Stomach (tissue), 8 donors: ENCODE measurements at regions not wholly inside any gene's neighbourhood (a gene's known extent, or its start where the extent isn't known, plus 50 kb on each side); places are given as distances from the start of the nearest gene placed in this dataset.

ENCODE experiments used
- DNase-seq, 2 donors: peaks; one replicate each; pipeline versions ENCODE4 v3.0.0 to v3.0.0-alpha.2; 2013 to 2019
- H3K27ac ChIP-seq, 5 donors: fragments of 200-600 bp in 4 of 5; sonication (generic) in 4 of 5; one replicate each; pipeline ENCODE4 v1.5.1; 2013 to 2019; ENCODE audit warnings: mild to moderate bottlenecking in 1 of 5, moderate library complexity in 1 of 5
- H3K27me3 ChIP-seq, 3 donors: fragments of 200-600 bp; sonication (generic); one replicate each; pipeline ENCODE4 v1.5.1; 2017 to 2019; ENCODE audit warnings: mixed run types in 1 of 3
- H3K36me3 ChIP-seq, 4 donors: fragments of 200-600 bp; sonication (generic); 1 replicate in 3 of 4; 2 replicates in 1 of 4; pipeline ENCODE4 v1.5.1; 2016 to 2019
- H3K4me1 ChIP-seq, 4 donors: fragments of 200-600 bp; sonication (generic); one replicate each; pipeline ENCODE4 v1.5.1; 2016 to 2019
- H3K4me3 ChIP-seq, 4 donors: fragments of 200-600 bp; sonication (generic) in 3 of 4; one replicate each; pipeline ENCODE4 v1.5.1; 2016 to 2019; ENCODE audit warnings: mild to moderate bottlenecking in 1 of 4
- H3K9me3 ChIP-seq, 4 donors: fragments of 200-600 bp; sonication (generic); one replicate each; pipeline ENCODE4 v1.5.1; 2016 to 2019
- EP300 ChIP-seq: sonication (generic); formaldehyde crosslinking; IDR thresholded peaks from one replicate; pipeline ENCODE4 v1.6.1; 2017; ENCODE audit warnings: antibody characterized with exemption
- POLR2A ChIP-seq, 4 donors: fragments of 450-650 bp; IDR thresholded peaks; one replicate each; pipeline ENCODE4 v1.6.1; 2016; ENCODE audit warnings: antibody characterized with exemption in 4 of 4, control low read depth in 2 of 4, mild to moderate bottlenecking in 1 of 4, moderate library complexity in 1 of 4
- POLR2AphosphoS5 ChIP-seq, 3 donors: sonication (generic); formaldehyde crosslinking; IDR thresholded peaks; one replicate each; pipeline ENCODE4 v1.6.1; 2016; ENCODE audit warnings: antibody characterized with exemption in 3 of 3
- WGBS, 5 donors: extraction: QIAGEN DNeasy Blood & Tissue Kit in 3 of 5; methylation state at CpG; one replicate each; pipeline versions ENCODE4 v1.1.5 to v1.1.7; 2013 to 2018; 5-methylcytosine and 5-hydroxymethylcytosine counted together
- intact Hi-C: fragments of 100-400 bp; cut with DNase I; formaldehyde crosslinking; loops from one replicate; pipeline ENCODE4 v1.15.1; 2023; ENCODE audit warnings: low total_unique reads
- TF ChIP-seq, protein P1 (sequence below), 7 experiments: fragments of 450-650 bp in 4 of 7; fragments of 200-600 bp in 3 of 7; sonication (generic) in 3 of 7; IDR thresholded peaks; one replicate each; pipeline ENCODE4 v1.5.1; 2016 to 2019; ENCODE audit warnings: antibody characterized with exemption in 7 of 7, control low read depth in 2 of 7, mild to moderate bottlenecking in 1 of 7
- donor health status: healthy with polysubstance abuse.
- donor health status: Bipolar disorder and iron deficiency.
- donor health status: healthy.

DNA sequence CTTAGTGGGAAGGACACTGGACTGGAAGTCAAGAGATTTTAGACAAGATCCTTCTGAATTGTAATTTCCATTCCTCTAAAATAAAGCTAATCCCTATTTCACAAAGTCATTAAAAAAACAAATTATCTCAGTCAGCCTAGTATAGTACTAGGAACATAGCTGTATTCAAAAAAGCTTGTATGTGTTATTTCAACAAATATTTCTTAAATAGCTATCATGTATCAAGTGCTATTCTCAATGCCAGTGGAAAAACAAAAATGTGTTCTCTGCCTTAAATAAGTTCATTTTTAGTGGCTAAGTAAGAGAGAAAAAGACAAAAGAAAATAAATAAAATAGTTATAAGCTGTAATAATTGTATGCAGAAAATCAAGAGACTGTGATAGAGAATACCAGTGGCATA, 541.8 kb upstream of the CDH2 start:
- DNase-seq: no peak
- H3K4me3 ChIP-seq: no peak overlapping the region
- no peaks in the 10 kb centered on the region for H3K27me3 ChIP-seq
- intact Hi-C loops: no loop called here
- TF ChIP-seq POLR2AphosphoS5 (IDR thresholded peaks at IDR 0.05): no peak
- TF ChIP-seq, protein P1, sequence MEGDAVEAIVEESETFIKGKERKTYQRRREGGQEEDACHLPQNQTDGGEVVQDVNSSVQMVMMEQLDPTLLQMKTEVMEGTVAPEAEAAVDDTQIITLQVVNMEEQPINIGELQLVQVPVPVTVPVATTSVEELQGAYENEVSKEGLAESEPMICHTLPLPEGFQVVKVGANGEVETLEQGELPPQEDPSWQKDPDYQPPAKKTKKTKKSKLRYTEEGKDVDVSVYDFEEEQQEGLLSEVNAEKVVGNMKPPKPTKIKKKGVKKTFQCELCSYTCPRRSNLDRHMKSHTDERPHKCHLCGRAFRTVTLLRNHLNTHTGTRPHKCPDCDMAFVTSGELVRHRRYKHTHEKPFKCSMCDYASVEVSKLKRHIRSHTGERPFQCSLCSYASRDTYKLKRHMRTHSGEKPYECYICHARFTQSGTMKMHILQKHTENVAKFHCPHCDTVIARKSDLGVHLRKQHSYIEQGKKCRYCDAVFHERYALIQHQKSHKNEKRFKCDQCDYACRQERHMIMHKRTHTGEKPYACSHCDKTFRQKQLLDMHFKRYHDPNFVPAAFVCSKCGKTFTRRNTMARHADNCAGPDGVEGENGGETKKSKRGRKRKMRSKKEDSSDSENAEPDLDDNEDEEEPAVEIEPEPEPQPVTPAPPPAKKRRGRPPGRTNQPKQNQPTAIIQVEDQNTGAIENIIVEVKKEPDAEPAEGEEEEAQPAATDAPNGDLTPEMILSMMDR (IDR thresholded peaks at IDR 0.05): no peak
- TF ChIP-seq EP300: no peak
- no peak for TF ChIP-seq POLR2A (IDR thresholded peaks at IDR 0.05)
- no peaks in the 10 kb centered on the region for H3K4me1 ChIP-seq
- no peaks in the 10 kb centered on the region for H3K36me3 ChIP-seq
- no peak overlapping the region for H3K27ac ChIP-seq
- H3K9me3 ChIP-seq: peaks cover 0 to 17% (median 4%) of the 10 kb centered on the region in 4 donors

DNA sequence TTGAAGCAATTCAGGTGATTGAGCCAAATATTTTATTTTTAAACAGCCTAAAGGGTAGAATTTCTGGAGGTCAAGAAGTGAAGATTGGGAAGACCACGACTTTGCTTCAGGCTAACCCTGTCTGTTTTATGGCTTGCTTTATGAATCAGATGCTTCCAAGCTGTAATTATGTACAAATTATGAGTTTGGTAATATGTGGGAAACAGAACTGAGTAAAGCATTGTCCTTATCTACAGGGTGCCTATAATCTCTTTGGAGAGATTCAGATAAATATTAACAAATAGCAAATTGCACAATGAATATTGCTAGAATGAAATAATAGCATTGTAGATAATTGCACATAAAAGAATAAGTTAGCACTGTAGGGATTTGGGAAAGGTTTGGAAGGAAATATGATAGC, 539.4 kb upstream of the CDH2 start:
- no peaks in the 10 kb centered on the region for H3K4me1 ChIP-seq
- H3K9me3 ChIP-seq: peaks cover 0 to 8% (median 1%) of the 10 kb centered on the region in 4 donors
- no peak for DNase-seq
- intact Hi-C loops: no loop called here
- no peaks in the 10 kb centered on the region for H3K27me3 ChIP-seq
- H3K27ac ChIP-seq: no peak overlapping the region
- TF ChIP-seq EP300 (no peak), POLR2A (IDR thresholded peaks at IDR 0.05) (no peak), POLR2AphosphoS5 (IDR thresholded peaks at IDR 0.05) (no peak)
- TF ChIP-seq, protein P1 (IDR thresholded peaks at IDR 0.05): no peak
- no peak overlapping the region for H3K4me3 ChIP-seq
- 44 to 57% (median 54%) methylated on average over 1 of the region's 1 CpG for WGBS, 5 donors
- H3K36me3 ChIP-seq: no peaks in the 10 kb centered on the region

DNA sequence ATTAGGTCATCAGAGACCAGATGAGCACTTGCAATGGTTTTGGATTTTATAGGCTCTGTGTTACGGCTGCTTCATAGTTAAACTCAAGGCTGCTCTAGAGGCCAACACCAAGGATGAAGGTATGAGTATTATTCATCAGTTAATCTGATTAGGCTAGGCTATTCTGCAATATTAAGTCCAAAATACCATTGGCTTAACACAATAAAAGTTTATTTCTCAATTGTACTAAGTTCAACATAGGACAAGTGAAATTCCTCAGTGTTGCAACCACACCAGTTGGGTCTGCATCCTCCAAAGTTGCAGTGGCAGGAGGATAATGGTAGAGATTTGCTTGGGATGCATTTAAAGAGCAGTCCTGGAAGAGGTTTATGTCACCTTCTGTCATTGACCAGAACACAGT, 538.3 kb upstream of the CDH2 start:
- no peak for DNase-seq
- intact Hi-C loops: no loop called here
- Histone ChIP-seq H3K36me3 (no peaks in the 10 kb centered on the region), H3K4me3 (no peak overlapping the region), H3K4me1 (no peaks in the 10 kb centered on the region), H3K9me3 (peaks cover 0 to 6% (median 0%) of the 10 kb centered on the region in 4 donors), H3K27me3 (no peaks in the 10 kb centered on the region), H3K27ac (no peak overlapping the region)
- WGBS, 5 donors: 92 to 100% (median 93%) methylated on average over 1 of the region's 1 CpG
- TF ChIP-seq EP300 (no peak), POLR2A (IDR thresholded peaks at IDR 0.05) (no peak), POLR2AphosphoS5 (IDR thresholded peaks at IDR 0.05) (no peak)
- TF ChIP-seq, protein P1 (IDR thresholded peaks at IDR 0.05): no peak

DNA sequence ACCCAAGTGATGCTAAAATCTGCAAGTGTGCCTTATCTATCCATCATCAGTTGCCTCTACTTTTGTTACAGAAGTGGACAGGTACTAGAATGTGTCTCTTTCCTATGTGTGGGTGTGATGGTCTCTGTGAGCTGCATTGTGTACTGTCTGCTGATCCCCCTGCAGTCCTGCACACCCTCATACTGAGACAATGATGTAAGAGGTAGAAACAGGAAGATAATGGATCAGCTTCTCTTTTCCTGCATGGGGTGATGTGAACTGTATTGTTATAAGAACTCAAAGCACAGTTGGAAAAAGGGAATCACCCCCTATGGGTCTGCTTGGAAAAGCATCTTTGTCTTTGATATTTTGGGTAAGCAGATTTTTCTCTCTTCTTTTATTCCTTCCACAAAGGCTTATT, 537.6 kb upstream of the CDH2 start:
- H3K27me3 ChIP-seq: no peaks in the 10 kb centered on the region
- DNase-seq: no peak
- no peak overlapping the region for H3K4me3 ChIP-seq
- intact Hi-C loops: no loop called here
- TF ChIP-seq, protein P1 (IDR thresholded peaks at IDR 0.05): no peak
- no peak for TF ChIP-seq POLR2AphosphoS5 (IDR thresholded peaks at IDR 0.05)
- no peak for TF ChIP-seq EP300
- no peak for TF ChIP-seq POLR2A (IDR thresholded peaks at IDR 0.05)
- H3K36me3 ChIP-seq: no peaks in the 10 kb centered on the region
- no peak overlapping the region for H3K27ac ChIP-seq
- no peaks in the 10 kb centered on the region for H3K4me1 ChIP-seq
- H3K9me3 ChIP-seq: peaks cover 0 to 6% (median 0%) of the 10 kb centered on the region in 4 donors
